Muscle of arm (tissue), 1 donor: ENCODE measurements at regions not wholly inside any gene's neighbourhood (a gene's known extent, or its start where the extent isn't known, plus 50 kb on each side); places are given as distances from the start of the nearest gene placed in this dataset.
"Not testable (repeated sequence)": the region's sequence is repeated elsewhere in the genome, so short reads cannot be mapped to it uniquely, and the experiment has no call there.

Experiments
- DNase-seq: peaks from one replicate; pipeline ENCODE4 v3.0.0-alpha.2; 2013

- no peak for DNase-seq
Observed at GRCh38 chr6:48733581-48733980, 622.6 kb upstream of the PTCHD4 start.

GRCh38 chr6:48714699-48715098 lies 603.7 kb upstream of the PTCHD4 start:
- no peak for DNase-seq

GRCh38 chr6:48714250-48714649 lies 603.3 kb upstream of the PTCHD4 start:
- no peak for DNase-seq

- no peak for DNase-seq
Observed at GRCh38 chr6:48713612-48714011, 602.6 kb upstream of the PTCHD4 start.

GRCh38 chr6:48706310-48706709 lies 595.3 kb upstream of the PTCHD4 start:
- DNase-seq: no peak

GRCh38 chr6:48701572-48701971 lies 590.6 kb upstream of the PTCHD4 start:
- no peak for DNase-seq

- DNase-seq: no peak
Observed at GRCh38 chr6:48695872-48696271, 584.9 kb upstream of the PTCHD4 start.

GRCh38 chr6:48691420-48691819 lies 580.4 kb upstream of the PTCHD4 start:
- no peak for DNase-seq

GRCh38 chr6:48689498-48689897 lies 578.5 kb upstream of the PTCHD4 start:
- DNase-seq: no peak

- DNase-seq: no peak
Observed at GRCh38 chr6:48678390-48678789, 567.4 kb upstream of the PTCHD4 start.

GRCh38 chr6:48671505-48671904 lies 560.5 kb upstream of the PTCHD4 start:
- DNase-seq: no peak

GRCh38 chr6:48670546-48670945 lies 559.5 kb upstream of the PTCHD4 start:
- no peak for DNase-seq

- DNase-seq: no peak
Observed at GRCh38 chr6:48667797-48668196, 556.8 kb upstream of the PTCHD4 start.

GRCh38 chr6:48664826-48665225 lies 553.8 kb upstream of the PTCHD4 start:
- DNase-seq: peak; percentile 2

GRCh38 chr6:48658915-48659314 lies 547.9 kb upstream of the PTCHD4 start:
- DNase-seq: no peak

- DNase-seq: no peak
Observed at GRCh38 chr6:48641544-48641943, 530.5 kb upstream of the PTCHD4 start.

- DNase-seq: not testable (repeated sequence)
Observed at GRCh38 chr6:48638796-48639195, 527.8 kb upstream of the PTCHD4 start.

GRCh38 chr6:48630511-48630910 lies 519.5 kb upstream of the PTCHD4 start:
- DNase-seq: no peak

GRCh38 chr6:48628316-48628715 lies 517.3 kb upstream of the PTCHD4 start:
- DNase-seq: no peak

GRCh38 chr6:48626421-48626820 lies 515.4 kb upstream of the PTCHD4 start:
- no peak for DNase-seq

GRCh38 chr6:48624631-48625030 lies 513.6 kb upstream of the PTCHD4 start:
- DNase-seq: no peak

GRCh38 chr6:48619771-48620170 lies 508.8 kb upstream of the PTCHD4 start:
- no peak for DNase-seq

- no peak for DNase-seq
Observed at GRCh38 chr6:48615041-48615440, 504.0 kb upstream of the PTCHD4 start.

- no peak for DNase-seq
Observed at GRCh38 chr6:48614326-48614725, 503.3 kb upstream of the PTCHD4 start.
